HCT116 (cell line): ENCODE measurements at regions not wholly inside any gene's neighbourhood (a gene's known extent, or its start where the extent isn't known, plus 50 kb on each side); places are given as distances from the start of the nearest gene placed in this dataset.

Experiments
- ATAC-seq: fragments of 200-7000 bp; cut with Tn5 transposase; 2 replicates; pipeline ENCODE4 v1.9.1; 2020; ENCODE audit warnings: mild to moderate bottlenecking, moderate library complexity
- BruUV-seq: library from RNA; stranded (reverse); fragments of 400-500 nt; replicated peaks from 2 replicates; lab custom pipeline; 2021; lab: Mats Ljungman, UMichigan
- CTCF ChIA-PET: fragments of 300-600 bp; sonication (Branson Sonifier 250); formaldehyde crosslinking; loops from one replicate; lab custom pipeline; 2021; ENCODE audit warnings: antibody characterized with exemption; lab: Charles Lee
- POLR2A ChIA-PET: fragments of 300-600, 350-600 bp; sonication (Branson Sonifier 250); formaldehyde crosslinking; loops from one replicate; lab custom pipeline; 2021; ENCODE audit warnings: antibody characterized with exemption; lab: Charles Lee
- RAD21 ChIA-PET, 2 experiments: fragments of 300-600 bp; sonication (Branson Sonifier 250); formaldehyde crosslinking; loops; one replicate each; lab custom pipeline; 2023; ENCODE audit warnings: low total read pairs in 2 of 2; ENCODE audit not compliant: uncharacterized antibody in 2 of 2, unreplicated experiment in 2 of 2, low non-redundant PET in 1 of 2; lab: Charles Lee
- DNase-seq: peaks from one replicate; pipeline ENCODE4 v3.0.0-alpha.2; 2010; ENCODE audit warnings: low read depth, low spot score
- H2AFZ ChIP-seq: fragments of 200-600 bp; shearing (Covaris generic), sonication (generic); 2 replicates; pipeline ENCODE4 v1.6.1; 2017; ENCODE audit warnings: low read depth, mixed run types, mixed read lengths, antibody characterized with exemption, low read length; ENCODE audit not compliant: poor library complexity, severe bottlenecking
- H3K27ac ChIP-seq: 2 replicates; pipeline ENCODE4 v1.5.1; 2012; ENCODE audit warnings: low read depth, low read length
- H3K27me3 ChIP-seq: fragments of 200-600 bp; sonication (generic); 2 replicates; pipeline ENCODE4 v1.6.1; 2016; ENCODE audit warnings: mixed run types, low read length, mixed read lengths; ENCODE audit not compliant: insufficient read depth
- H3K36me3 ChIP-seq, 2 experiments: fragments of 200-500 bp in 1 of 2; fragments of 200-600 bp in 1 of 2; sonication (Bioruptor generic) in 1 of 2; sonication (generic) in 1 of 2; 2 replicates each; pipeline versions ENCODE4 v1.5.1 to v1.6.1; 2014 to 2016; ENCODE audit warnings: low read length in 2 of 2, inconsistent platforms in 1 of 2, mixed read lengths in 1 of 2, mixed run types in 1 of 2; ENCODE audit not compliant: insufficient read depth in 2 of 2, control insufficient read depth in 1 of 2
- H3K4me1 ChIP-seq, 2 experiments: fragments of 200-600 bp in 1 of 2; sonication (generic) in 1 of 2; 2 replicates each; pipeline versions ENCODE4 v1.5.1 to v1.6.1; 2012 to 2017; ENCODE audit warnings: low read length in 2 of 2, inconsistent platforms in 1 of 2, mild to moderate bottlenecking in 1 of 2, mixed read lengths in 1 of 2, mixed run types in 1 of 2, moderate library complexity in 1 of 2; ENCODE audit not compliant: insufficient read depth in 2 of 2, control insufficient read depth in 1 of 2
- H3K4me2 ChIP-seq: fragments of 200-600 bp; sonication (generic); 2 replicates; pipeline ENCODE4 v1.6.1; 2017; ENCODE audit warnings: mixed run types, low read length, mixed read lengths
- H3K4me3 ChIP-seq, 2 experiments: fragments of 200-600 bp in 1 of 2; sonication (generic) in 1 of 2; replicated peaks in 1 of 2; 2 replicates each; pipeline ENCODE4 v1.5.1; 2011 to 2016; ENCODE audit warnings: low read length in 2 of 2, control low read depth in 1 of 2, low read depth in 1 of 2, mild to moderate bottlenecking in 1 of 2, mixed read lengths in 1 of 2, mixed run types in 1 of 2
- H3K79me2 ChIP-seq: fragments of 200-600 bp; sonication (generic); 2 replicates; pipeline ENCODE4 v1.6.1; 2017; ENCODE audit warnings: mild to moderate bottlenecking, mixed run types, low read length, moderate library complexity, mixed read lengths; ENCODE audit not compliant: insufficient read depth
- H3K9ac ChIP-seq: fragments of 200-600 bp; sonication (generic); 2 replicates; pipeline ENCODE4 v1.6.1; 2016; ENCODE audit warnings: low read length, mixed read lengths
- H3K9me2 ChIP-seq: fragments of 200-600 bp; sonication (generic), shearing (Covaris generic); 2 replicates; pipeline ENCODE4 v1.6.1; 2017; ENCODE audit warnings: mixed run types, mild to moderate bottlenecking, moderate library complexity; ENCODE audit not compliant: insufficient read depth
- H3K9me3 ChIP-seq, 2 experiments: fragments of 200-500 bp in 1 of 2; fragments of 200-600 bp in 1 of 2; sonication (Bioruptor generic) in 1 of 2; sonication (generic) in 1 of 2; 2 replicates each; pipeline ENCODE4 v1.6.1; 2014 to 2017; ENCODE audit warnings: low read length in 2 of 2, mixed read lengths in 2 of 2, inconsistent platforms in 1 of 2, low read depth in 1 of 2, mild to moderate bottlenecking in 1 of 2, mixed run types in 1 of 2, moderate library complexity in 1 of 2; ENCODE audit not compliant: control insufficient read depth in 1 of 2, insufficient read depth in 1 of 2
- H4K20me1 ChIP-seq: fragments of 200-600 bp; sonication (generic), shearing (Covaris generic); 2 replicates; pipeline ENCODE4 v1.6.1; 2017; ENCODE audit warnings: mixed run types, mild to moderate bottlenecking, moderate library complexity; ENCODE audit not compliant: insufficient read depth
- ATF3 ChIP-seq: IDR thresholded peaks from 2 replicates; pipeline ENCODE4 v1.6.1; 2012
- EZH2 ChIP-seq: fragments of 200-600 bp; sonication (generic); IDR thresholded peaks from 2 replicates; pipeline ENCODE4 v1.6.1; 2017; ENCODE audit warnings: antibody characterized with exemption, mixed run types
- MAX ChIP-seq: IDR thresholded peaks from 2 replicates; pipeline ENCODE4 v1.6.1; 2012
- POLR2AphosphoS5 ChIP-seq: IDR thresholded peaks from 2 replicates; pipeline ENCODE4 v1.6.1; 2011; ENCODE audit warnings: mild to moderate bottlenecking, low read depth, low read length, moderate library complexity
- SIN3A ChIP-seq: IDR thresholded peaks from 2 replicates; pipeline ENCODE4 v1.6.1; 2012; ENCODE audit warnings: low read depth
- SRF ChIP-seq: IDR thresholded peaks from 2 replicates; pipeline ENCODE4 v1.6.1; 2012; ENCODE audit warnings: low read depth
- ZBTB33 ChIP-seq: IDR thresholded peaks from 2 replicates; pipeline ENCODE4 v1.6.1; 2011; ENCODE audit warnings: mild to moderate bottlenecking, low read length, moderate library complexity; ENCODE audit not compliant: insufficient replicate concordance; ENCODE audit errors: extremely low read depth
- intact Hi-C: fragments of 100-400 bp; cut with micrococcal nuclease; formaldehyde crosslinking; loops from 2 replicates; pipeline ENCODE4 v1.10.0; 2022

- no peak overlapping the region for H3K4me2 ChIP-seq
- H3K27ac ChIP-seq, result no peak overlapping the region
- H3K4me3 ChIP-seq, result no peak overlapping the region
- no peaks in the 10 kb centered on the region for H3K79me2 ChIP-seq
- no peak overlapping the region for H2AFZ ChIP-seq
- intact Hi-C loops, result no loop called here
- no peaks in the 10 kb centered on the region for H4K20me1 ChIP-seq
- H3K27me3 ChIP-seq, result no peaks in the 10 kb centered on the region
- ATAC-seq (no peak), DNase-seq (no peak)
- TF ChIP-seq SIN3A, result no peak
- TF ChIP-seq ZBTB33, result no peak
- TF ChIP-seq SRF, result no peak
- TF ChIP-seq ATF3, result no peak
- TF ChIP-seq EZH2, result no peak
- TF ChIP-seq MAX, result no peak
- TF ChIP-seq POLR2AphosphoS5, result no peak
- H3K9ac ChIP-seq, result no peak overlapping the region
- no peaks in the 10 kb centered on the region for H3K4me1 ChIP-seq
- BruUV-seq, result no TSS peak
- ChIA-PET RAD21 (no interaction called here), CTCF (no interaction called here), POLR2A (no interaction called here)
- H3K36me3 ChIP-seq, result no peaks in the 10 kb centered on the region
- peaks cover 4 to 7% of the 10 kb centered on the region in 2 experiments; a peak in 1 of 4 replicates for H3K9me3 ChIP-seq
- H3K9me2 ChIP-seq, result no peaks in the 10 kb centered on the region
These were observed 393.0 kb downstream of the FSCB start for GRCh38 chr14:44113769-44114730.
